Erythroblast (primary cell): ENCODE measurements at regions not wholly inside any gene's neighbourhood (a gene's known extent, or its start where the extent isn't known, plus 50 kb on each side); places are given as distances from the start of the nearest gene placed in this dataset.

Experiments
- GATA1 ChIP-seq: IDR thresholded peaks from 2 replicates; pipeline ENCODE4 v1.6.1; 2011; ENCODE audit warnings: low read depth, mild to moderate bottlenecking, control low read depth, low read length, moderate library complexity
- POLR2A ChIP-seq: IDR thresholded peaks from 2 replicates; pipeline ENCODE4 v1.6.1; 2011; ENCODE audit warnings: mild to moderate bottlenecking, low read length

DNA sequence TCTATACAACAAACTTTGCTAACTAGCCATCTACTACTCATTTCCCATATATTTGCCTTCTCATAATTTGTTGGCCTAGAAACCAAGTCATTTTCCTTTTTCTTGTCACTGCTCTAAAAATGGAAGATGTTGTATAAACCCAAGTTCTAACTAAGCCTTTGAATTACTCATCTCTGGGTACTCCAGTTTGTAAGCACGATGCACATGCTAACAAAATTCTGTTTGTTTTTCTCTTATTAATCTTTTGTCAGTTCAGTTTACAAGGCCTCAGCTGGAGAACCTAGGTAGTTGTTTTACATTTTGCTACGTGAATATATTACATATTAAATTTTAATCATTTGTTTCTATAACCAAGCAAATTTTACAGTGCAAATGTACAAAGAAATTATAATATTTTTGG is 663.2 kb upstream of the RGS18 start:
- TF ChIP-seq POLR2A (no peak), GATA1 (no peak)
